ENCODE measurements at regions not wholly inside any gene's neighbourhood (a gene's known extent, or its start where the extent isn't known, plus 50 kb on each side); places are given as distances from the start of the nearest gene placed in this dataset.

DNA sequence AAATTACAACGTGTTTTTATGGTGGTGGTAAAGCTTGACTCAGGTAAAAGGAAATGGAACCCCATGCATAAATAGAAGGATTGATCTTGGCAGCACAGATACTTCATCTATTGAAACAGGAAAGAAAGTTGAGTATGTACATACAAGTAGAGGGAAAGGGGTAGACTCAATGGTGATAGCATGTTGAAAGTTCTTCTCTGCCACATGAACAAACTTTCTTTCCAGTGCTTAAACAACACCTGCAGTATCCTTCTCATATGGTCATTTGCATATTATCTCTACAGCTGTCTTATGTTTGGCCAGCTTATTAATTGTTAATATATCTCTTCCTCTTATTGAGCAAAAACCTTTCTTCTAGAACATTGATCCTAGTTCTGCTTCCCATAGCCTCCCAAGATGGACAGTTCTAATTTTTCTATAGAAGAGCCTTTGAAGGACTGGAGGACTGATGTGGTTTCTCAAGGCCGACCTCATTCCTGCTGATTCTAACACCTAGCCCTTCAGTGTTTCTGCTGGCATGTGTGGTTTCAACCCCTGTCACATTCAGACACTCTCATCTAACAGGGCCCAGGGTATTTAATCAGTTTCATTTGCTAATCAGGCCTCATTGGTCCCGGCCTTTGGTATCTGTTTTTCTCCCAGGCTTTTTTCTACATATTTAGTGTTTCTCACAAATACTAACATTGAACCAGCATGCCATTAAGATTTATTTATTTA, 108.1 kb upstream of the SPRY1 start:
- no peak for DNase-seq

DNA sequence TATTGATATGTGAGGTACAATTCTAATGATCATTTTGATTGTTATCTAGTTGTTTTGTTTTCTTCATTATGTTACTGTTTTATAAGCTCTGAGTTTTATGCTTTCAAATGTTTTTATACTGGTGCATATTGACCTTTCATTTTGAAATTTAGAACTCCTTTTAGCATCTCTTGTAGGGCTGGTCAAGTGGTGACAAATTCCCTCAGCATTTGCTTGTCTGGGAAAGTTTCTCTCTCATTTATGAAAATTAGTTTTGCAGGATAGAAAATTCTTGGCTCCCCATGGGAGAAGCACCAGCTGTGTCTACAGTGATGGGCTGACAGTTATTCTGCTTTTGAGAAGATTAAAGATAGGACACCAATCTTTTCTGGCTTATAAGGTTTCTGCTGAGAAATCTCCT, 105.3 kb upstream of the SPRY1 start:
- no peak for DNase-seq

DNA sequence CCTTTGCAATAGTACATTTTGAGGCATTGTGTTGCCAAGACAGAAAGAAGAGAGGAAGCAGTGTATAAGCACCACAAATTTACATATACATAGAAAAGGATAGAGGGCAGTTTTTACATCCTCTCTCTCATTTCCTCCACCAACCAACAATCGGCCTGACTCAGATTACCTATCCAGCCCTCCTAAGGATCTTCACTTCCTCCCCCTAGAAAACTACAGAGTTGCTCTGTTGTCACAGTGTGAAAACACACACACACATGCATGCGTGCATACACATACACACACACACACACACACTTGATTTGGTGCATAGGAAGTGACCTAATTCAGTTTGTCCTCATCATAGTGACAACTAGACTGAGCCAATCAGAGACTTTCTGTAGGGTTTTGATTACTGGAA, 98.8 kb upstream of the SPRY1 start:
- no peak for DNase-seq

DNA sequence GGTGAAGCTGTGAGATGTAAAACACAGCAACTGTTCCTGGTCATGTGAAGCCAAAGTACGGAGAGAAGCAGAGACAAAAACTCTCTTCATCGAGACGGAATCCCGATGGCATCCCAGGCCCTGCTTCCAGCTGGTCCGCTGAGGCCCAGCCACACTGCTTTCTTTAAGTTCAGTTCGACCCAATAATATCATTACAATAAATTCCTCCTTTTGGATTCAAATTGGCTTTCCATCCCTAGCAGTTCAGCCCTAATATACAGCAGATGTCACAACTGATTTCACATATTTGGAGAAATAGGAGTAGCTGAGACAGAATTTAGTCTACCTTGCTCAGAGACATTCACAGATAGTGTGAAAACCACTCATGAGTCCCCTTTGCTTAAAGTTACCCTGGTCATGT, 98.3 kb upstream of the SPRY1 start:
- DNase-seq, result peak; percentile 26

DNA sequence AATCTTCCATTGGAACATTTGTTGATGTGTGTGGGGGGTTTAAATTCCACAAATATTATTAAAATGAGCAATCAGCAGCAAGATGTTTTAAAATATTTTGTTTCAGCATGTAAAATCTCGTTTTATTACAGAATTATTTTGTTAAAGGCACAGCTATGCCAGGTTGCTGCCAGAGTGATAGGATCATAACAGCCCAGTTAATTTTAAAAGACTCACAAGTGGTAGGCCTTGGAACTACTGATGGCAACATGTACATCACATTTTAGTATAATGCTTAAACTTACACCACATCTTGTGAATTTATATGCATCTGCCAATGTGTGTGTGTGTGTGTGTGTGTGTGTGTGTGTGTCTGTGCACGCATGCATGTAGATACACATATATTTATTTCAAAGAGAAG, 97.8 kb upstream of the SPRY1 start:
- no peak for DNase-seq

DNA sequence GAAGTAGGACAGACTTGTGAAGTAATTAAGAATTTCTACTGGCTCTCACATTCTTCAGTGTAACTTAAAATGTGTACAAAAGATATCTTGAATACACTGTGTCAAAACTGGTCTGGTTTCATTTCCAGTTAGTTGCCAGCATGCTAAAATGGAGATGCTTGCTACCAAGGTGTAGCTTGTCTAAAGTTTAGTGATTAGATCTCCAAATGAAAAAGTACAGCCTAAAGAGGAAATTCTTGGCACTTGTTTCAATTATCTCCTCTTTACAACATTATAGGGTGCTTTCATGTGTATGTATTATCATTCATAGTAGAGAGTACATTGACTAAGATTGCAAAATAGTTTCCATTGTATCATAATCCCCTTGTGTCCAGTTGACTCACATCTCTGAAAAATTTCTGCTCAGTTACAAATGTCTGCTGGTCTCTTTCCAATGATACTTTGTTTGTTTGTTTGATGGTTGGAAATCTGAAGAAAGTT, 97.3 kb upstream of the SPRY1 start:
- peak; percentile 80 for DNase-seq

DNA sequence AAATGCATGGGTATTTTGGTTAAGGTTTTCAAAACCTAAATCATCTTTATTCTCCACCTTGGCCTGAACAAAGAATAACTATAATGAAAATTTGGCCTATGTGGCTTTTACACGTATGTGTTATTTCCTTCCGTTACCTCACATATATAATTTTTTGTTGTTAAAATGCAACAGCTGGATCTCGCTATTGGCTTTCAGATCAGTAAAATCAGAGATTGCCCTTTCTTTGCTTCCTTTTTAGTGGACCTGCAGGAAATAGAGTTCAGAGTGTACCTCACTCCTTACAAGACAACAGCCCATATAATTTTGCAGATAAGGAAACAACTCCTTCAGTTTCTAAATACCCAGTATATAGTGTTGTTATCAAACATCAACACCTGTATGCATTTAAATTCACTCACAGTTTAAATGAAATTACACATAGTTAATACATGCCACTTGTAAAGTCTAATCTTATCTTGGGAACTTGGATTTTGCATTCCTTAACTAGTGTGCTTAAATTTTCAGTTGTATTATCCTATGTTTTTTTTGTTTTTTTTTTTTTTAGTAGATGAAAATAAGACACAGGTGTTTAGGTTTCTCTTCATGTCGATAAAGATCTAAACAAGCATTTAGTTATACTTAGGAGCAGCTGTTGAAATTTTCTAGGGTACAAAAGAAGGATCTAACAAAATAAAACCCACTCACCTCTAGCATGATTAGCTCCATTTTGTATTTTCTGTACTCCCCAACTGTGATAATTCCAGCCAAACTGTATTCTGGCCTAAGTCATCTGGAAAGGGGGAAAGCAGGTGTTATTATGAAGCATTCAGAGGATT, 96.2 kb upstream of the SPRY1 start:
- no peak for DNase-seq

DNA sequence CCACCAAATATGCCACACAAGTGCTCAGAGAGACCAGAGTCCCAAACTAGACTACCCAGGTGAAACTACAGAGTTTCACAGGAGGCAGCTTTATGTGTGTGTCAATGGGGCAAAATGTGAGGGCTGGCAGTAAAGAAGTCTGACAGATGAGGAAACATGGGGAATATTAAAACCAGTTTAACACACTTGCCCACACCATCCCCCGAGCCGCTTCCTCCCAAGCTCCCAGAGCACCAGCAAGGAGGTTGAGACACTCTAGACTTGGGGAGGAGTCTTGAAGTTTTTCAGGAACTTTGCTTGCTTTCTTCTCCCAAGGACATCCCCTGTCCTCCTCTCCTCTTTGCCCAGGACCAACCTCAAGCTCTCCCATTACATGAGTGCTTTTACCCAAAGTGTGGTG, 94.7 kb upstream of the SPRY1 start:
- DNase-seq, result no peak

DNA sequence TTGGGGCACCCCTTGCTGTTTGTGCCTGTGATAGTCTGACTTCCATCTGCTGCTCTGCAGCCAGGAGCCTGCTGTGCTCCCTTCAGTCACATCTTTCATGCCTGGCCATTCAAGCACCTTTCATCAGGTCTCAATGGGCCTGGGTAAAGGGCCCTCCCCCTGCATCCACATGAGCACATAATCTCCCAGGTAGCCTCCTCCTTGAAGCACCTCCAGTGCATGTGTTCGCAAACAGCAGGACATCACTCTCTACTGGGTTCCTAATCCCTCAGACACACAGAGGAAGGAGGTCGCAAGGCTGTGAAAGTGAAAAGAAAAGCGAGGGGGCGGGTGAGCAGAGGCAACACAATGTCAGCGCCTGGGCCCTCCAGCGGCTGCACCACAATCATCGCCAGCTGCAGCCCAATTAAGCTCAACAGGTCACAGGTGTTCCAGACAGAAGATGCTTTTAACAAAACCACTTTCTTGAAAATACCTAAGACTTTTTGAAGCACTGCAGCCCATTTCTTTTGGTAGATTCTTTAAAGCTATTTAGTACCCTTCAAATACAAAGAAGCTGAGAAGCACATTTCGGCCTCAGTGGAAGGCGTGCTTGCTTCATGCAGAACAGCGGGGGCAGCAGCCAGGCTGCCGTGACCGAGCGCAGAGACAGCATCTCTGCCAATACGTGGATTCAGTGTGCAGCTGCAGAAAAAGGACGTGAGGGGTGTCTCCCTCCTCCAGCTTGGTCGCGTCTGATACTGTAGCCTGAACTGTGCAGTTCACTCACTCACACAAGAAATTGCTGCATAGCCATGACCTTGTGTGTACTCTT, 92.2 kb upstream of the SPRY1 start:
- no peak for DNase-seq

DNA sequence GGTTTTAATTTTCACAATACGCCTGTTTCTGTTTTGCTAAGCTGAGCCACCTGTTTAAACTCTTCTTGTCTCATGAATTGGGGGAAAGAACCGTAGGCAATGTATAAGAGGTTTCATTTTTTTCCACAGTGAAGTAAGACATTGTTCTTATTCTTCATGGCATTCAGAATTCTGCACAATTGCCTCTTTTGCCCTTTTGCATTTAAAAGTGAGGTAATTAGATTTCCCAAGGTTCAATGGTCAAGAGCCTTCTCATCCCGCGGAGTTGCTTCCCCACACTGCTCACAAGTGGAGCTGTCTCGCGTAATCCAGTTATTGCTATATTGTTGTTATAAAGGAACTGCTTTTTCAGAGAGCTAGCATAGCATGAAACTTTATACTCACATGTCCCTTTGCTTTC, 90.9 kb upstream of the SPRY1 start:
- no peak for DNase-seq

DNA sequence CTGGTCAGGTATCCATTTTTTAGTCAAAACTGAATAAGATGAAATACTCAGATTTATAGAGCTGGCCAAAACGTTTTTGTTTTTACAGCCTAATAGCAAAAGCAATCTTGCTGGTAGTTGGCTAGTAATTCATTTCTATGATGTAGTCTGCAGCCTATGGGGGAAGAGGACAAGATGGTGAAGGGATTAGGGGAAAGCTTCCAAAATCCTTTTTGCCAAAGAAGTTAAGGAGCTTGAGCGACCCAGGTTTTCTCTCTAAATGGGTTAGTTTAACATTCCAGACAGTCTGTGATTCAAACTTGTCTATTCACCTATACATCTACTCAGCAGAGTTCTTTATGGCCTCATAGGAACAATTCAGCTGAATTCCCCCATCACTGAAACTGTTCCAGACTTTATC, 89.8 kb upstream of the SPRY1 start:
- no peak for DNase-seq

DNA sequence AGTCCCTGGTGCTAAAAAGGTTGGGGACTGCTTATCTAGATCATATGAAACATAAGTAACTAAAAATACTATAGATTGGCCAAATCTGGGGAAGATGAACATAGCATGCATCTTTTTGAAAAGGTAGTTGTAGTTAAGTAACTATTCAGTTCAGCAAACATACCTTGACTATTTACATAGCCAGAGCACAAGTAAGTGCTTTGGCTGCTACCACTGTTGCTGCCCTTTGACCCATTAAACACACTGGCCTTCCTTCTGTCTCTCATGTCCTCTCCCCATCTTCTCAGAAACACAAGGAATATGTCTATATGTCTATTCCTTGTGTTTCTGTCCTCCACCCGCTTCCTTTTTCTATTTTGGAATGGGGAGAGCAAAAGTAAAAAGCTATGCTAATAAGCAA, 87.9 kb upstream of the SPRY1 start:
- DNase-seq, result no peak

DNA sequence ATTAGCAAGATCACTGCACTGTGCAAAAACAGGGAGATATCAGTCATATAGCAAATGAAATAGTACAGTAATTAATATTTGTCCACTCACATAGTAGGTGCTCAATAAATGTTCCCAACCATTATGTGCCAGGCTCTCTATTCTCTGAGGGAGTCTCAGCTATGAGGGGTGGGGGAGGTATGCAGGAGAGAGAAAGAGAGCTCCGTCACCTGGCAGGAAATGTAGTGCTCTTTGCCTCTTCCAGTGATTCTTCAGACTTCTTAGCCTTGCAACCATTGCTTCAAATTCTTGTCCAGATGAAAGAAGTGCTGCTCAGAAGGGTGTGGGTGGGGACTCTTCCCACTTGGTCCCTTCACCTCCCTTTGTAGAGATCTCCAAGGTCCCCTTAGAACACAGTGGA, 84.5 kb upstream of the SPRY1 start:
- no peak for DNase-seq

DNA sequence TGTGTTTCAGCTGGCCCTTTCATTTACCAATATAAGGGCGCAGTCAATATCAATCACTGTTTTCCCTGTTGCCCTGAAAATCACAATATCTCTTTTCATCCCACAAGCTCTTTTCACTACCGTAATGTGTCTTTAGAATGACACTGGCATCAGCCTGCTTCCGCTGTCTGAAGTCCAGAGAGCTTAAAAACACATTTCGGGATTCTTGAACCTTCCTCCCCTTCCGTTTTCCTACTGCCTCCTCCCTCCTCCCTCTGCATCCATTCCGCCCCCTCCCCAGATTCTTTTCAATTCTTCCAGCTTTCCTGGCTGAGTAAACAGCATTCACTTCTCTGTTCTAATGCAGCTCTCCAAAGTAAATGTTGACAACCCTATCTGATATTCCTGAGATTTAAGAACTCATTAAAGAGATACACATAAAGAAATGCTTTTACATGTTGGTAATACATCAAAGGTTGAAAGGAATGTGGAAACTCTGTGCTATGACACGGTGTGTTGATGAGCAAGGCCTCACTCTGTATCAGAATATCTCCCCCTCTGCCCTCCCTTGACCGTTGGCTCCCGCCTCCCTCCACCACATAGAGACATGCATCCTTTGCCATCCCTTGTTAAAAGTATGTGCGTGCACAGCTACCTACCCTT, 83.5 kb upstream of the SPRY1 start:
- DNase-seq, result no peak

DNA sequence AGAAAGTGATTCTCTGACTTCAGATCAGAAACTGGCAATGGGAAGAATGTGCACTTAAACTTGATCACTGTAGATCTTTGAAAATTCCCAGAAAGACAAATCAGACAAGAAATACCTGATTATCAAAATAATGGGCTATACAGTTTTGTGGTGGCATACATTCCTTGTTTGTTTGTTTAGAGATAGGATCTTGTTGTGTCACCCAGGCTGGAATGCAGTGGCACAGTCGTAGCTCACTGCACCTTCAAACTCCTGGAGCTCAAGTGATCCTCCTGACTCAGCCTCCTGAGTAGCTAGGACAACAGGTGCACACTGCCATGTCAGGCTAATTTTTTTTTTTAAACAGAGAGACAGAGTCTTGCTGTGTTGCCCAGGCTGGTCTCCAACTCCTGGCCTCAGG, 81.0 kb upstream of the SPRY1 start:
- DNase-seq, result no peak

DNA sequence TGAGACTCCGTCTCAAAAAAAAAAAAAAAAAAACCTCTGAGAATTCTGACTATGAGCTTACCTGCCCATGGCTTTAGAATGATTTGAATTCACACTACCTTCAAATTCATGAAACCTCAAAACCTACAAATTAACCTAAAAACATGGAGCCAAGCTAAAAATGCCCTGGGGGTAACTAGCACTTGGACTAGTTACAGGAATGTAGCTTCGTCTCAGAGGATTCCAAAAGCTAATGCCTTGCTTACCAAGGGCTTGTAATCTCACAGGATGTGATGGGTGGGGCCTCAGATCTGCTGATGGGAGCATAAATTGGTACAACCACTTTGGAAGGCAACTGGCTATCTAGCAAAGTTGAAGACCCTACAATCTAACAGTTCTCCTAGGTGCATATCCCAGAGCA, 79.4 kb upstream of the SPRY1 start:
- DNase-seq, result no peak

DNA sequence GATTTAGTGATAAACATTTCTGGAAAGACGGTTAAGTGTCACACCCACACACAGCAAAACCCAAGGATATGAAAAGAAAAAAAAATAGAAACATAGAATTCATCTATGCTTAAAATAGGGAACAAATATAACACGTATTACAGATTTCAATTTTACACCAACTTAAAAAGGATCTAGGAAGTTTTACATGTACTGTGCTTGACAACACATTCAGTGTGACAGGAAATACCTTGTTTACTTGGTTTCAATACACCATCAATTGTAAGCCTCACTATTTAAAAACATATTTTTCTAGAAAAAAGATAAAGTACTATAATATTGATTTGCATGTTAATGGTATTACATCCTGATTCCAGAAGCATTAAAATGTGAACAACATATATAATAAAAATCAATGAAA, 77.0 kb upstream of the SPRY1 start:
- no peak for DNase-seq

DNA sequence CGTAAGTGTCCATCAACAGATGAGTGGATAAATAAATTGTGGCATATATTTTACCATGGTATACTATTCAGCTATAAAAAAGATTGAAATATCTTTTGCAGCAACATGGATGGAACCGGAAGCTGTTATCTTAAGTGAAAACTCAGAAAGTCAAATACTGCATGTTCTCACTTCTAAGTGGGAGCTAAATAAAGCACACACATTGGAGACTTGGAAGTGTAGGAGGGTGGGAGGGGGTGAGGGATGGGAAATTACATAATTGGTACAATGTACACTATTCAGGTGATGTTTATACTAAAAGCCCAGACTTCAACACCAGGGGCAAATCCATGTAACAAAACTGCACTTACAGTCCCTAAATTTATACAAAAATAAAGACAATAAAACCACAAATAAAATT, 72.6 kb upstream of the SPRY1 start:
- no peak for DNase-seq

DNA sequence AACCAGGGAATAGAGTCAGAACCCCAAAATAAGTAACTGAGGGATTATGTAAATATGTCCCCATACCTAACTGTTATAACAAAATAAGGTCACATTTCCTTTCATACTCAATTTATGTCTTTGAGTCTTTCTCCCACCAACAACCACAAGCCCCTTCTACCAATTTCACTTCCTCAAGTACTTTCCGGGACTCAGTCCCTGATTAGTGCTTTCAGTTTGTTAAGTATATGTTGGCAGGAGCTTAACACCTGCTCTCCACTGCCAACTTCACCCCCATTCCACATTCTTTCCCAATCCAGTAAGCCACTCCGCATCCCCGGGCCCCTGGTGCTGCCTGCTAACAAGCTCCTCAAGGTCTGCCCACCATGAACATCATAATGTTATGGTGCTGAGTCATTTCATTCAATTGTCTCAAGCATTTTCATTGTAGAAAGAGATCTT, 71.3 kb upstream of the SPRY1 start:
- DNase-seq, result no peak

DNA sequence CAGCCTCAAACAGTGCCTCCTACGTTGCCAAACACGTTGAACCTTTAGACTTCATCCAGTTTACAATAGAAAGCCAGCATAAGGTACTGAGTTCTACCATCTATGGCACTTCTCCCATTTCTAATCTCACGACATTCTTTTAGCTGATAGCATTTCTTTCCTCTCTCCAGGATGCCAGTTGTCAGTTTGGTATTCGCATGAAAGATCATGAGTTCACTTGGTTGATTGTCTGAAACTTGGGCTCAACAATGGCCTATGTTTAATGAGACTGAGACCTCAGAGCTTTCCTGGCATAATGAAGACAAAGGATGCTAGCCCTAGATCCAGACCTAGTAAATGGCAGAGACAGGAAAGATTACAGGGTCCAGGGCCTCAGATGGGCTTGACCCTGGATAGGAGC, 69.2 kb upstream of the SPRY1 start:
- DNase-seq, result peak; percentile 7

DNA sequence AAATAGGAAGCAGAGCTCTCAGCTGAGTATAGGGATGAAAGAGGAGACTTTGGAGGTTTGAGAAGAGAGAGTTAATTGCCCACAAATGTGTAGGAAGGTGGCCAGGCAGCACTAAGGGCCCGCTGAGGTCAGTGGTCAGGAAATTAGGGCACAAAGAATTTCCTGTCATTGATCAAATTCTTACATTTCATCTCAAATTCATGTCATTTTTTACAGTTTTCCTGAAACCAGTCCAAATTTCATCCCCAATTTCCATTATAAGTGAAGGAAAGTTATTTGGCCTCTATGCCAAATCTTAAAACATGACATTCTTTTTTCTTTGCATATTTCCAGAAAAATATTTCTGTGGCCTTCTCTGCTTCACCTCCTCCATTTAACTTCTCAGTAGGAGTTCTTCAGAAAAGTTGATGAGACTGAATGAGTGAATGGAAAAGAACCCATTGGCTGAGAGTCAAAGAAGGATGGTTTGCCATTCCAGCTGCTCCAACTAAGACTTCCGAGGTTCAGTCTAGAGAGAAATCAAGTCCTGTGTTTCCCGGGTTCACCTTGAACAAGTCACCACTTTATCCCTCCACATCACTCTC, 68.7 kb upstream of the SPRY1 start:
- peak; percentile 60 for DNase-seq

DNA sequence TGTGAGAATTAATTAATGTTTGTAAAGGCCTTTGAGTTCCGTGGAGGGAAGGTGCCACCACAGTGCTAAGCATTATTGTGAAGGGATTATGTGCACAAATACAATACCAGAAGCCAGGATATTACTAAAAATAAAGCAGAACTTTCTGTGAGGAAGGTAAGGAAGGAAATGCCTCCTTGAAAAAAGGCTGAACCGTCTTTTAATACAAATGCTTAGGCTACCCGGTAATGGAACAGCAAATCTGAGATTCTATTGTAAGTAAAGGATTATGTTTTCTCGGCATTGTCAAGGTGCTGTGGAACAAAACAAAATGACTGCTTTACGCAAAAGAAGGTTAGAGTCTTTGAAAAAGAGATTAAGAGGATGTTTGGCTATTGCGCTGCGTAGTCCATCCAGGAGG, 57.9 kb upstream of the SPRY1 start:
- DNase-seq, result no peak
